ENCODE measurements at regions not wholly inside any gene's neighbourhood (a gene's known extent, or its start where the extent isn't known, plus 50 kb on each side); places are given as distances from the start of the nearest gene placed in this dataset.
A peak's percentile ranks its signal among the peaks of the same experiment; 100 is the strongest.

- DNase-seq (ENCODE audit: low spot score) = no peak
Observed at GRCh38 chr17:5635949-5636348, 51.6 kb upstream of the NLRP1 start.

DNA sequence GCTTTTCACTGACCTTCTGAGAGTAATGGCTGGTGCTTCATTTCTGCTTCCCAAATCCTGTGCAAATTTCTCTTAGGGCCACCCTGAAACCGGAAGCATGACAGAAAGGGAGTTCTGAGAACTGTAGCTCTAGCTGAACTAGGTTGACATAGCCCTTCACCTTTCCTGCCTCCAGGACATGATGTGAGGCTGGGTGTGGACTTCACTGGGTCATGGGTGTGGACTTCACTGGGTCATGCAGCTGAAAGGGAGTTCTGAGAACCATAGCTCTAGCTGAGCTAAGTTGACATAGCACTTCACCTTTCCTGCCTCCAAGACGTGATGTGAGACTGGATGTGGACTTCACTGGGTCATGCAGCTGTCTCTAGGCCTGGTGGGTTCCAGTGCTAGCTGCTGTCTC lies 54.3 kb upstream of the NLRP1 start:
- no peak for DNase-seq (ENCODE audit: low spot score)

DNA sequence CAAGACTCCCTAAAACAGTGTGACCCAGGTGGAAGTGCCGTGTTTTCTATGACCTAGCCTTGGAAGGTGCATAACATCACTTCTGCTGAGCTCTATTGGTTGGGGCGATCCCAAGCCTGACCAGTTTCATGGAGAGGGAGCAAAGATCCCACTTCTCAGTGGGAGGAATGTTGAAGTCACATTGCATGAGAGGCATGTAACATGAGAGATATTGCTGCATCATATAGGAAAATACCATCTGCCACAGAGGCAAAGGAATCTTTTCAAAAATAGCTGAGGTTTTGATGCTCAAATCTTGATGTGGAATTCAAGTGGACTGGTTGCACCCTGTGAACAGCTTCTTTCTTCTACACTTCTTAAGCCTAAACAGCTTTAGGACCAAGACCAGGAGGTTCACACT lies 56.4 kb upstream of the NLRP1 start:
- DNase-seq (ENCODE audit: low spot score) = no peak

DNA sequence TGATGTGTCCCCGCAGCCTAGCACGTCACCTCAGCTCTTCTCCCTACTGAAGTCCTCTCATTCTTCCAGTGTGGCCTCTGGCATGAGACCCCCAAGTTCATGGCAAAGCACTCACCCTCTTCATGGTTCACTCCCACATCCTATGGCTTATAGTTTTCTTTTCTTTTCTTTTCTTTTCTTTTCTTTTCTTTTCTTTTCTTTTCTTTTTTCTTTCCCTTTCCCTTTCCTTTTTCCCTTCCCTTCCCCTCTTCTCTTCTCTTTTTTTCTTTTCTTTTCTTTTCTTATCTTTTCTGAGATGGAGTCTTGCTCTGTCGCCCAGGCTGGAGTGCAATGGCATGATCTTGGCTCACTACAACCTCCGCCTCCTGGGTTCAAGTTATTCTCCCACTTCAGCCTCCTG lies 58.4 kb upstream of the NLRP1 start:
- no peak for DNase-seq (ENCODE audit: low spot score)

DNA sequence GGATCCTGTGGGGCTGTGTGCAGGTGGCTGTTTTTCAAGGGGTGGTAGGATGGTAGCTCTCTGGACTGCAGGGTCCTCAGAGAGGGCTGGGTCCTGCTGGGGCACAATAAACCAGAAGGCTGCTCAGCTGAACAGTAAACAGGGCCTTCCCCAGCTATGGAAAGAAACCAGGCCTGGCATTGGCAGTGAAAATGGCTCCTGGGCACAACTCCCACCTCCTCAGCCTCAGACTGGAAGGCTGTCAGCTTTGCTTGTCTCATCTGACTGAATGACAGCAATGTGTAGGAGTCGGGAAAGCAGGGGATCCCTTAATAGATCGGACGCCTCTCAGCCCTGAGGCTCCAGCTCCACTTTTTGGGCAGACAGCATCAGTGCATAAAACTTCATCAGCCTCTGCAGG lies 59.8 kb upstream of the NLRP1 start:
- DNase-seq (ENCODE audit: low spot score) = no peak

GRCh38 chr17:5651348-5651747 lies 67.0 kb upstream of the NLRP1 start:
- no peak for DNase-seq (ENCODE audit: low spot score)

DNA sequence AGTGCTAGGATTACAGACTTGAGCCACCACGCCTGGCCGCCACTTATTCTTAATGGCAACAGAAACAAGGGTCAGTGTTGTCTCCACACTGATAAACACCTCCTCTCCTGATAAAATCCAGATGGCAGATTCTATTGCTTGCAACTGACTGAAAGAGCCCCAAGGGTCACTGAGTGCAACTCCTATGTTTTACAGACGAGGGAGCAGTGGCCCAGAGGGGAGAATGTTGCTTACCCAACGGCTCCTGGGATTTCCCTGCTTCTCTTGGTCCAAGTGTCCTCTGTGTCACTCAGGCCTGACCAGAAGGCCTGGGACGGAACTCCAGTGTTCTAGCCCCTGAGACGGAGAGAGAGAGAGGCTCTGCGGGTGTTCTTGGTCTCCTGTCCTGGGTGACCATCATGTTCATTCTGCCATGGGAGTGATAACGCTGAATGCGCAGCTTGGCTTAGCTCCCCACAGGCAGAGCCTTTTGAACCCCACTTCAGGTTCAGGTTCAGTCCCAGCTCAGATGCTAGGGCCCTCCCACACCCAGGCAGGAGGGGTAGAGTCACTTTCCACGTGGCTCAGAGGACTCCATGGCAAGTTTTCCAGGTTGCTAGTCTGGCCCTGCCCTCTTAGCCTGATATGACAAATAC lies 77.3 kb upstream of the NLRP1 start:
- DNase-seq (ENCODE audit: low spot score) = peak; percentile 39

GRCh38 chr17:5662409-5663085 lies 78.2 kb upstream of the NLRP1 start:
- DNase-seq (ENCODE audit: low spot score) = no peak

DNA sequence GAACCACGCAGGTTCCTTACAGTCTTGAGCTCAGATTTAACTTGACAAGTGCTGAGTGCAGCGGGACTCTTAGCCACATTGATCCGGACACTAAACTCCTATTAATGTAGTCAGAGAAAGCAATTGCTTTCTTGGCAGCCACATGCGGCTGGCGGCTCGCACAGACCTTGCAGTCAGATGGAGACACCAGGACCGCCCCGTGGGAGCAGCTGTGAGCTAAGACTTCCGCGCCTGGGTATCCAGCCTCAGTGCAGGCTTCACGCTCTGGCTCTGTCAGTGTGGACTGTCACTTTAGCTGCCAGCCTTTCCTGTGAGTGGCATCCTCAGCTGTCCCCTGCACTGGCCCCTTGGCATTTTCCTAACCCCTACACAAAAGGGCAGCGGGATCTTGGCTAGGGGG lies 80.9 kb upstream of the NLRP1 start:
- no peak for DNase-seq (ENCODE audit: low spot score)

DNA sequence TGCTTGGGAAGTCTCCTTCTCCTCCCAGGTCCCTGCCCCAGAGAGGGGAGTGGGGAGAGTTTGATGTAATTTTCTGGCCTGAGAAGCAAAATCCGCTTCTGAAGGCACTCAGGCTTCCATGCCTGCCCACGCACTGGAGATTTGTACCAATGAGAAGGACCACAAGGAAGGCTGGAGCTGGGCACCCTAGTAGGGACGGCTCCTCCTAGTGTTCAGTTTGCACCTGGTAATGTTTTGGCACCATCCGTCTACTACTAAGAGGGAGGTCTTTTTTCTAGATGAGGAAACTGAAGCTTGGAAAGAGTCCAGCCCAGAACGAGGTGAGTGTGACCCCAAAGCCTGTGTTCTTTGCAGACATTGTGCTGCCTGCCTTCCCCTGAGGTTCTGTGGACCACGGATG lies 83.6 kb upstream of the NLRP1 start:
- peak; percentile 45 for DNase-seq (ENCODE audit: low spot score)

DNA sequence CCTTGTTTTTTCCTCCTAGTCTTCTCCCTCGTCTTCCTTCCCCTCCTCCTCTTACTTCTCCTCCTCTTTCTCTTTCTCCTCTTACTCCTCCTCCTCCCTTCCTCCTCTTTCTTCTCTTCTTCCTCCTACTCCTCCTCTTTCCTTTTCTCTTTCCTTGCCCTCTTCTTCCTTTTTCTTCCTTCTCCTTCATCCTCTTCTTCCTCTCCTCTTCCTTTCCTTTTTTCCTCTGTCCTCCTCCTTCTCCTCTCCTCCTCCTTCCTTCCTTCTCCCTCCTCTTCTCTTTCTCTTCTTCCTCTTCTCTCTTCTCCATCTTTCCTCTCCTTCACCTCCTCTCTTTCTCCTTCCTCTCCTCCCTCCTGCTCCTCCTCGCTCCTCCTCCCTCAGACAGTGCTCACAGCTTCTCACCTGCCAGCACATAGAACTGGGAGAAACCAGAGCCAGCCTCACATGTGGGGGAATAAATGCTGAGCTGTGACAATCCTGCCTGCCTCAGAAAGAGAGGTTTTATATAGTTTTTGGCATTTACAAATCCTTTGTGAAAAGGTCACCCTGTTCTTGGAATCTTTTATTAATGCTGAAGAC lies 84.3 kb upstream of the NLRP1 start:
- DNase-seq (ENCODE audit: low spot score) = no peak

GRCh38 chr17:5669191-5669590 lies 84.9 kb upstream of the NLRP1 start:
- no peak for DNase-seq (ENCODE audit: low spot score)

DNA sequence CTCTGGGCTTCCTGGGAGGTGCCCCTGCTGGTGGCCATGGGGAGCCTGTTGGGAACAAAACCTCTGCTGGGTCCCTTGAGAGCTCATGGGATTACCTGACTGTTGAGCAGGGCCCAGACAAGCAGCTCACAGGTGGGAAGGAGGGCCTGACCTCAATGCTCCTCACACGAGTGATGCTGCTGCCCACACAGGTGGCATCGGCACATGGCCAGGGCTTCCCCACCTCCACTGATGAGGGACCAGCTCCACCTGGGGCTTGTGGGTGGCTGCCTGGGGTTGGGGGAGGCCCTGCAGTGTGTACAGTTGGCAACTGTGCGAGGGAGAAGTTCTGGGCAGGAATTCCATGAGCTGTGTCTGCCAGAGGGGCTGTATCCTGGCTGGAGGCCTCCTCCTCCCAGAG lies 87.8 kb upstream of the NLRP1 start:
- DNase-seq (ENCODE audit: low spot score) = no peak

DNA sequence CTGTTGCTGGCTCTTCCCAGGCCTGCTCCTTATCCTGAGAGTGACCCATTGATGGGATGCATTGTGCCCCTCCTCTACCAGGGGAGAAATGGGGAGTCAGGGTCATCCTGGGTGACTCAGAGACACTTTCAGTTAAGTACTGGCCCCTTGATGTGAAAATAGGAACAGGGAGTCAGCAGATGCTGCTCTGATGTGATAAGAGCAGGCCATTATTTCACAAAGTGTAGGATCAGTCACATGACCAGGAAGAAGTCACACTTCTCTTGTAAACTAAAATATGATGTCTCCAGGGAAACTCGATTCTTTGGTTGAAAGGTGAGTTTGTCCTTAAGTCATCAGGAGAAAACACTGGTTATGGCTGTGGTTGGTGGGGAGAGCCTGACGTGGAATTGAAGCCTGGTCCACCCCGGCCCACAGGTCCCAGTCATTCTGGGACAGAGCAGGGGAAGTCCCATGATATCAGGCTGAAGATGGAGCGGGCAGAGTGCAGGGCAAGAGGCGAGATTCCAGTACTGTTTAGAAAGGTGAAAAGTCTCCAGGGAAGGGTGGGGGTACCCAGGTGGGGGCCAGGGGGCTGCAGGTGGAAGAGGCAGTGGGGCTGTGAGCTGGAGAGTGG lies 88.6 kb upstream of the NLRP1 start:
- no peak for DNase-seq (ENCODE audit: low spot score)

GRCh38 chr17:5675625-5676421 lies 91.5 kb upstream of the NLRP1 start:
- no peak for DNase-seq (ENCODE audit: low spot score)

- DNase-seq (ENCODE audit: low spot score) = no peak
Observed at GRCh38 chr17:5677620-5678019, 93.3 kb upstream of the NLRP1 start.

- no peak for DNase-seq (ENCODE audit: low spot score)
Observed at GRCh38 chr17:5678171-5678570, 93.9 kb upstream of the NLRP1 start.

- DNase-seq (ENCODE audit: low spot score) = no peak
Observed at GRCh38 chr17:5680766-5681165, 96.5 kb upstream of the NLRP1 start.

GRCh38 chr17:5683241-5683640 lies 98.9 kb upstream of the NLRP1 start:
- no peak for DNase-seq (ENCODE audit: low spot score)

- no peak for DNase-seq (ENCODE audit: low spot score)
Observed at GRCh38 chr17:5686074-5686635, 101.8 kb upstream of the NLRP1 start.

DNA sequence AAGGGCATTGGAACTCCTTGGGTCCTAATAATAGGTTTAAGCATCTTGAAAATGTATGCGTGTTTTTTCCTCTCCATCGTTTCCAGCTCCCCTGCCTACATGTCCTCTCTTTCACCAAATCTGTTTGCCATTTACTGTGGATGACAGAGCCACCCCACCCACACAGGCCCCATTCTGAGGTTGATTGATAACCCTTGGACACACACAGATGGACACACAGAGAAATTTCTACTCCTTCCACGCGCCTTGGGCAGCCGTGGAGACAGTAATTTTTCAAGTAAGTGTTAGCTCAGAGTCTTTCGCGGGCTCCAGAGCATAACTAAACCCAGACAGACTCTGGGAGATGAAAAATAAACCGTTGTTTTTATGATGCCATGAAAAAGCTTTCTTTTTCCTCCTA lies 103.3 kb upstream of the NLRP1 start:
- DNase-seq (ENCODE audit: low spot score) = no peak

- DNase-seq (ENCODE audit: low spot score) = no peak
Observed at GRCh38 chr17:5693821-5694220, 109.5 kb upstream of the NLRP1 start.

Data from iPS-NIHi11 (cell line).